Sigmoid colon (tissue), 3 donors: ENCODE measurements at regions not wholly inside any gene's neighbourhood (a gene's known extent, or its start where the extent isn't known, plus 50 kb on each side); places are given as distances from the start of the nearest gene placed in this dataset.

Experiments used
- POLR2A ChIP-seq, 2 donors: fragments of 450-650 bp; IDR thresholded peaks; one replicate each; pipeline ENCODE4 v1.6.1; 2016; ENCODE audit warnings: antibody characterized with exemption in 2 of 2, mild to moderate bottlenecking in 2 of 2, moderate library complexity in 2 of 2
- TF ChIP-seq, protein P1 (sequence below), 4 experiments: fragments of 450-650 bp in 3 of 4; fragments of 200-600 bp in 1 of 4; IDR thresholded peaks; one replicate each; pipeline ENCODE4 v1.5.1; 2016 to 2019; ENCODE audit warnings: antibody characterized with exemption in 4 of 4, mild to moderate bottlenecking in 3 of 4, moderate library complexity in 2 of 4

DNA sequence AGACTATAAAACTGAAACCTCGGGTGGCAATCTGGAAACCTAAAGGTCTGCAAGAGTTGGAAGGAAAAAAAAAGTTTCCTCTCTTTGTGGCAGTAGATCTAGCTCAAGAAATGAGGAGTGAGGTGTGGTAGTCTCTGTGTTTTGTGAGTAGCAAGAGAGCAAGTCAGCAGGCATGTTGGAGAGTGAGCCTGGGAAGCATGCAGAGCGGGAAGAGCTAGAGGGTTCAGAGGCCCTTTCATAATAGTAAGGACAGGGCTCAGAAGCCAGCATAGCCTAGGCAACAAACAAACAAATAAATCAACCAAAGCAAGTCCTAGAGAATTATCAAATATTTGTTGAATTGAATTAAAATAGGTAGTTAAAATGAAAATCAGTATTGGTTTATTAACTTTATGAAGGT, 189.7 kb upstream of the CBLB start:
- no peak for TF ChIP-seq POLR2A (IDR thresholded peaks at IDR 0.05)
- TF ChIP-seq, protein P1, sequence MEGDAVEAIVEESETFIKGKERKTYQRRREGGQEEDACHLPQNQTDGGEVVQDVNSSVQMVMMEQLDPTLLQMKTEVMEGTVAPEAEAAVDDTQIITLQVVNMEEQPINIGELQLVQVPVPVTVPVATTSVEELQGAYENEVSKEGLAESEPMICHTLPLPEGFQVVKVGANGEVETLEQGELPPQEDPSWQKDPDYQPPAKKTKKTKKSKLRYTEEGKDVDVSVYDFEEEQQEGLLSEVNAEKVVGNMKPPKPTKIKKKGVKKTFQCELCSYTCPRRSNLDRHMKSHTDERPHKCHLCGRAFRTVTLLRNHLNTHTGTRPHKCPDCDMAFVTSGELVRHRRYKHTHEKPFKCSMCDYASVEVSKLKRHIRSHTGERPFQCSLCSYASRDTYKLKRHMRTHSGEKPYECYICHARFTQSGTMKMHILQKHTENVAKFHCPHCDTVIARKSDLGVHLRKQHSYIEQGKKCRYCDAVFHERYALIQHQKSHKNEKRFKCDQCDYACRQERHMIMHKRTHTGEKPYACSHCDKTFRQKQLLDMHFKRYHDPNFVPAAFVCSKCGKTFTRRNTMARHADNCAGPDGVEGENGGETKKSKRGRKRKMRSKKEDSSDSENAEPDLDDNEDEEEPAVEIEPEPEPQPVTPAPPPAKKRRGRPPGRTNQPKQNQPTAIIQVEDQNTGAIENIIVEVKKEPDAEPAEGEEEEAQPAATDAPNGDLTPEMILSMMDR (IDR thresholded peaks at IDR 0.05): no peak
